WI38 (cell line): ENCODE measurements at regions not wholly inside any gene's neighbourhood (a gene's known extent, or its start where the extent isn't known, plus 50 kb on each side); places are given as distances from the start of the nearest gene placed in this dataset.

ENCODE experiments used
- H3K4me3 ChIP-seq: 2 replicates; pipeline ENCODE4 v1.5.1; 2011; ENCODE audit warnings: low read depth, mild to moderate bottlenecking, control low read depth, low read length
- TF ChIP-seq, protein P1 (sequence below): IDR thresholded peaks from 2 replicates; pipeline ENCODE4 v1.5.1; 2012; ENCODE audit warnings: low read depth, mild to moderate bottlenecking, control low read depth, low read length

DNA sequence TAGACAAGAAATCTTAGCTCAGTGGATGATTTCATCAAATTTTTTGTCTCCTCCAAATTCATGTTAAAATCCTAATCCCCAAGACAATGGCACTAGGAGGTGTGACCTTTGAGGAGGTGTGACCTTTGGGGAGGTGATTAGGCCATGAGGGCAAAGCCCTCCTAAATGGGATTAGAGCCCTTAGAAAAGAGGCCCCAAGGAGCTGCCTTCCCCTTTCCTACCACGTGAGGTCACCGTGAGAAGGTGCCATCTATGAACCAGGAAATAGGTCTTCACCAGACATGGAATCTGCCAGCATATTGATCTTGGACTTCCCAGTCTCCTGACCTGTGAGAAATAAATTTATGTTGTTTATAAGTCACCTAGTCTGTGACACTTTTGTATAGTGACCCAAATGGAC, 138.7 kb downstream of the TRIM29 start:
- TF ChIP-seq, protein P1, sequence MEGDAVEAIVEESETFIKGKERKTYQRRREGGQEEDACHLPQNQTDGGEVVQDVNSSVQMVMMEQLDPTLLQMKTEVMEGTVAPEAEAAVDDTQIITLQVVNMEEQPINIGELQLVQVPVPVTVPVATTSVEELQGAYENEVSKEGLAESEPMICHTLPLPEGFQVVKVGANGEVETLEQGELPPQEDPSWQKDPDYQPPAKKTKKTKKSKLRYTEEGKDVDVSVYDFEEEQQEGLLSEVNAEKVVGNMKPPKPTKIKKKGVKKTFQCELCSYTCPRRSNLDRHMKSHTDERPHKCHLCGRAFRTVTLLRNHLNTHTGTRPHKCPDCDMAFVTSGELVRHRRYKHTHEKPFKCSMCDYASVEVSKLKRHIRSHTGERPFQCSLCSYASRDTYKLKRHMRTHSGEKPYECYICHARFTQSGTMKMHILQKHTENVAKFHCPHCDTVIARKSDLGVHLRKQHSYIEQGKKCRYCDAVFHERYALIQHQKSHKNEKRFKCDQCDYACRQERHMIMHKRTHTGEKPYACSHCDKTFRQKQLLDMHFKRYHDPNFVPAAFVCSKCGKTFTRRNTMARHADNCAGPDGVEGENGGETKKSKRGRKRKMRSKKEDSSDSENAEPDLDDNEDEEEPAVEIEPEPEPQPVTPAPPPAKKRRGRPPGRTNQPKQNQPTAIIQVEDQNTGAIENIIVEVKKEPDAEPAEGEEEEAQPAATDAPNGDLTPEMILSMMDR, result no peak
- no peak overlapping the region for H3K4me3 ChIP-seq

DNA sequence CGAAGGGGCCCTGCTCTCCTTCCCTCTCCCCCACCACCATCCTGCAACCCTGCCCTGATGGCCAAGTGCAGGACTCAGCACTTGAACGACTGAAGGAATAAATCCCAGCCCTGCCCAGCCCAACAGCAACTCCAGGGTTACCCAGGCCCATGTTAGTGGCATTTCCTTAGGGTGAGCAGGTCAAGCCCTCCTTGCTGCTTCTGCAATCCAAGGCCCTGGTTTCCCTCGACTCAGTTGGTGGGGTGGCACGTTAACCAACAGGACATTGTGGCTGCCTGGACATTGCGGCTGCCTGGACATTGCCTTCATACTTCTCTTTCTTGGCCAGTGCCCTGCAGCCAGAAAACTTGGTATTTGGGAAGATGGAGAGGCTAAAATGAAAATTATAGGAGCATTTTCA, 141.4 kb downstream of the TRIM29 start:
- TF ChIP-seq, protein P1, result no peak
- no peak overlapping the region for H3K4me3 ChIP-seq

DNA sequence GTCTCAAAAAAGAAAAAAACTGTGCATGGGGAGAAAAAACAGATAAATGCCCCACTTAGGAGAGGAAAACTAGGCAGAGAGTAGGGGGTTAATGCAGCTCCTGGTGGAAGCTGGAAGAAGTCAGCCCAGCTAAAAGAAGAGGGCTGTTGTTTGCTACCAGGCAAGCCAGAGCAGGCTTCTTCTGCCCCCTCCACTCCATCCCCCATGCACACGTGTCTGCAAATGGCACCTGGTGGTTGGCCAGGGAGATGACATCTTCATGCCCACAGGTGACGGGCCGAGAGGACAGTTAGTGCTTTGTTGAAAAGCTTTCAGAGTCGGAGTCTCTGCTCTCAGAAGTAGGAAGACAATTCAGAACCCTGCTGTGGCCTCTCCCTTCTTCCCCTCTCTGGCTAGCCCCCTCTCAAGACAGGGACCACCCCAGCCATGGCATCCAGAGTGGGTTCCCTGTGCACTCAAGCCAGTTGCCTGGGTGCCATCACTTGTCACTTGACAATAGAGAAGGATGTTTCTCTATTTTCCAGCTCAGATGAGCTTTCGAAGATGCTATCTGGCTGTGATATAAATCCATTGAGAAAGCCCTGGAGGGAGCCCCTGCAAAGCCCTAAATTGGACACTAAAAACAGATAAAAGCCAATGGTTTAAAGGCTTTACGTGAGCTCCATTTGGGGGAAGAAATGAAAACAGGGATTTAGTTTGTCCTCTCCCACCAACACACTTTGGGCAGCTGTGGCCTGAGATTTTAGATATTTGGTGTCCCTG, 142.0 kb downstream of the TRIM29 start:
- TF ChIP-seq, protein P1, result no peak
- no peak overlapping the region for H3K4me3 ChIP-seq

DNA sequence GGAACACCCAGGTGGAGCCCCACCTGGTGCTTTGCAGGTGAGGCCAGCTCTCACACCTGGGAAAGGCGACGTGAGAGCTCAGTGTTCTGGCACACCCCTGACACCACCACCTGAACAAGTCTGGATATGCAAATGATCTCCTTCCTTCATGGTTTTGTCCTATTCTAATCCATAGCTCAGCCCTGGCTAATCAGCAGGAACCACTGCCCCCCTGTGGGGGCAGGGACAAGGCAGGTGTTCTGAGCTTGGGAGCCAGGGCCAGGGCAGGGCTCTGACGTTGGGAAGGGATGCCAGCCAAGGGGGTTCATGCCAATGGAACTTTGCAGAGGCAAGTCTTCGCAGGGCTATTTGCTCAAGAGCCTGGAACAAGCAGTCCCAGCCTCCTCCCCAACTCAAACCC, 144.2 kb downstream of the TRIM29 start:
- no peak overlapping the region for H3K4me3 ChIP-seq

DNA sequence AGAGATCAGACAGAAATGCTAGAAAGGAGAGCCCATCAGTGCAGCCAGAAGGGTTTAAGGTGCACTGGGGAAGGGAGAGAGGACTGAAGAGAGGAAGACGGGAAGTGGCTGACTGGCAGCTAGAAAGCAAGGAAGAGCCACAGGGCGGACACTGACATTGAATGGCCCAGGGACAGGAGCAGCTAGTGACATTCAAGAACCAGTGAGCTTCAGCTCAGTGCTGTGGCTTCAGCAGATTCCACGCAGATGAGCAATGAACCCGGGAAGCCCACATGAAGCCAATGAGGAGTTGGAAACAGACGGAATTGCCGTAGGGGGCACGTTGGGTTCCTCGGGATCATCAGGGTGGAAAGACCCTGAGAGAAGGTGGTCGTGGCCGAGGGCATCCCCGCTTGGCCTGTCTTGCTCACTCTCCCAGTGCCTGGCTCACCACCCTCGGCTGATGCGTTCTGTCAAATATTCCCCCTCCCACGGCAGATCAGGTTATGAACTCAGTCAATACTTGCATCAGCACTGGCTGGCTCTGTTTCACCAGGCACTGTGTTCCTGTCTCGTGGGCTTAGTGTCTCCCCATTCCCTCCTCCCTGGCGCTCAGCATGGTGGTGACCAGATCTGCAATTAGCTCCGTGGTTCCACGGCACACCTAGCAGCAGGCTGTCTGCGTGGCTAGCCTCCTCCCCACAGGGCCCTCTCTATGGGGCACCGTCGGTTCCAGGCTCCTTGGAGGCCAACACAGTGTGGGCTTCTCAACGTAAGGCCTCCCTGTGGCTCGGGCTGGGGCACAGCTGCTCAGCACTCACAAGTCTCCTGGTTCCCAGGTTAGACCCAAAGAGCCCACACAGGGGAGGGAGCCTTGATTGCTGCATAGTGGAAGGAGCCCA, 145.5 kb downstream of the TRIM29 start:
- no peak overlapping the region for H3K4me3 ChIP-seq
- TF ChIP-seq, protein P1, result no peak

More for the DNA sequence above, 144.2 kb downstream of the TRIM29 start:
- TF ChIP-seq, protein P1, result no peak

DNA sequence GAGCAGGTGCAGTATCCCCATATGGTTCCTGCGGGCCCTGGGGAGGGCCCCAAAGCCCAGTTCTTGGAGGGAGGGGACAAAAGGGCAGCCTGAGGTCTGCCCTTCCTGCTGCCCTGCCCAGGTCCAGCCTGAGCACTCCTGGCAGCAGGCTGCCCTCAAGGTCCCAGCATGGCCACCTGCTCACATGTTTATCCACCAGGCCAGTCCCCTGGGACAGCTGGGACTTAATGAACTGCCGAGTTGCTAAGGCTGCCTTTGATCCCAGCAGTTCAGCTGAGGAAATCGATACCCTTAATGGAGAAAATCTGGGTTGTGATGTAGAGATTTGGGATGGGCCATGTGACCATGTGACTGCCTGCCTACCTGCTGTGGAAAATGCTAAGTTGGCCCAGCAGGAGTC, 146.2 kb downstream of the TRIM29 start:
- no peak overlapping the region for H3K4me3 ChIP-seq
- TF ChIP-seq, protein P1, result no peak

DNA sequence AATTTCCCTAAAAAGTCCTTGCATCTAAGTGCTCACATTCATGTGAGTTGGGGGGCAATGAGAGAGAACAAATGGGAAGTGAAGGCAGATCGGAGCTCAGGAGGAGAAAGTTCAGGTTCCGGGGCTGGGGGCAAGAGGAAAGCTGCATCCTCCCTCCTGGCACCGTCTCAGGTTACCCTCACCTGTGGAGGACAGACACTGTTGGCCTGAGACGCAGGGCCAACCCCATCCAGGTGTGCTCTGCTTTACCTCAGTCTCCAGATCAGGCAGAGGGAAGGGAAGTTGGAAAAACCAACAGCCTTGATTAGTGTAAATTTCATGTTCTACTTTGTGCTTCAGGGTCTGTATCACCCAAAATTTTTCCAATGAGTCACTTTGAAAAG, 146.9 kb downstream of the TRIM29 start:
- no peak overlapping the region for H3K4me3 ChIP-seq
- TF ChIP-seq, protein P1, result no peak
